Chondrocyte (in vitro differentiated cells): ENCODE measurements at regions not wholly inside any gene's neighbourhood (a gene's known extent, or its start where the extent isn't known, plus 50 kb on each side); places are given as distances from the start of the nearest gene placed in this dataset.

Source experiments
- DNase-seq: peaks from one replicate; pipeline ENCODE4 v3.0.0; 2021; ENCODE audit warnings: mixed read lengths, low spot score
- H3K27ac Mint-ChIP-seq: one replicate; pipeline ENCODE4 v1.8.0; 2021; ENCODE audit warnings: mild to moderate bottlenecking, moderate library complexity, mixed read lengths; ENCODE audit not compliant: unreplicated experiment
- H3K27me3 Mint-ChIP-seq: 2 replicates; pipeline ENCODE4 v1.8.0; 2021; ENCODE audit warnings: low read depth, mixed read lengths
- H3K36me3 Mint-ChIP-seq: 2 replicates; pipeline ENCODE4 v1.8.0; 2021; ENCODE audit warnings: low read depth, mixed read lengths
- H3K4me1 Mint-ChIP-seq: 2 replicates; pipeline ENCODE4 v1.8.0; 2021; ENCODE audit warnings: low read depth, mild to moderate bottlenecking, mixed read lengths
- H3K4me3 Mint-ChIP-seq: one replicate; pipeline ENCODE4 v1.8.0; 2021; ENCODE audit warnings: mild to moderate bottlenecking, moderate library complexity, mixed read lengths; ENCODE audit not compliant: unreplicated experiment
- H3K9me3 Mint-ChIP-seq: 2 replicates; pipeline ENCODE4 v1.8.0; 2021; ENCODE audit warnings: low read depth, mixed read lengths
- CTCF ChIP-seq: fragments of 200-600 bp; sonication (generic); IDR thresholded peaks from 2 replicates; pipeline ENCODE4 v1.5.0; 2021; ENCODE audit warnings: antibody characterized with exemption, mild to moderate bottlenecking, moderate library complexity

DNA sequence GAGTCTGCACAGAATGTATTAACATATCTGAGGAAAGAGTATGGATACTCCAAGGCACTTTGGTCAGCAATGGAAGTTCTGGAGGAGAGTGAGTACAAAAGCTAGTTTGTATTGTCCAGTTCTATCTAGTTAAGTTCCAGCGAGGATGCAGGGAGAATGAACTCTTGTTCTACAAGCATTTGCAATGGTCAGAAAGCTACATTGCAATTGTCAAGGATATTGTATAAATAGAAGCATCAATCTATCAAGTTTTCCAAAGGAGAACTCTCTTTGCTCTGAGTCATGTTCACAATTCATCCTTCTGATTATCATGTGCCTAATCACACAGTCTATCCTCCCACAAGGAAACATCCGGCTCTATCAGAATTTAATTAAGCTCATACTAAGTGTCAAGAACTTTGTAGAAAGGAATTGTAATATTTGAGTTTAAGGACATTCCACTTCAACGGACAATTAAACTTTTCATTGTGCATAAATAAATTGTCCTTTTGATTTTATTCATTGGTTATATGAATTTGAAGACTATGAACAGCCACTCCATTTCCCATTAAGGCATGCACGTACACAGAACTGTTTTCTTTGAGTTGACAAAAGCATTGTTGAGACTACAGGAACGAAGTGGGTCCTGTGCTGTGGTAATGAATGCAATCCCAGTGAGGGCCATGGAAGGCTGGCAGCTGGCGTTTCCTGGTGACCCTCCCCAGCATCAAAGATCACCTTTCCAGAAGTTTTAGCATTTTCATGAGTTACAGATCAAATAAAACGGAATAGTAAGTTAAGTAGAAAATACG, 973.5 kb upstream of the GOT2 start:
- peaks cover 4% of the 10 kb centered on the region for H3K9me3 Mint-ChIP-seq
- H3K4me3 Mint-ChIP-seq: no peak overlapping the region
- no peaks in the 10 kb centered on the region for H3K4me1 Mint-ChIP-seq
- no peak overlapping the region for H3K27ac Mint-ChIP-seq
- no peak for DNase-seq
- no peak for TF ChIP-seq CTCF
- H3K27me3 Mint-ChIP-seq: peaks cover 44% of the 10 kb centered on the region
- no peaks in the 10 kb centered on the region for H3K36me3 Mint-ChIP-seq

DNA sequence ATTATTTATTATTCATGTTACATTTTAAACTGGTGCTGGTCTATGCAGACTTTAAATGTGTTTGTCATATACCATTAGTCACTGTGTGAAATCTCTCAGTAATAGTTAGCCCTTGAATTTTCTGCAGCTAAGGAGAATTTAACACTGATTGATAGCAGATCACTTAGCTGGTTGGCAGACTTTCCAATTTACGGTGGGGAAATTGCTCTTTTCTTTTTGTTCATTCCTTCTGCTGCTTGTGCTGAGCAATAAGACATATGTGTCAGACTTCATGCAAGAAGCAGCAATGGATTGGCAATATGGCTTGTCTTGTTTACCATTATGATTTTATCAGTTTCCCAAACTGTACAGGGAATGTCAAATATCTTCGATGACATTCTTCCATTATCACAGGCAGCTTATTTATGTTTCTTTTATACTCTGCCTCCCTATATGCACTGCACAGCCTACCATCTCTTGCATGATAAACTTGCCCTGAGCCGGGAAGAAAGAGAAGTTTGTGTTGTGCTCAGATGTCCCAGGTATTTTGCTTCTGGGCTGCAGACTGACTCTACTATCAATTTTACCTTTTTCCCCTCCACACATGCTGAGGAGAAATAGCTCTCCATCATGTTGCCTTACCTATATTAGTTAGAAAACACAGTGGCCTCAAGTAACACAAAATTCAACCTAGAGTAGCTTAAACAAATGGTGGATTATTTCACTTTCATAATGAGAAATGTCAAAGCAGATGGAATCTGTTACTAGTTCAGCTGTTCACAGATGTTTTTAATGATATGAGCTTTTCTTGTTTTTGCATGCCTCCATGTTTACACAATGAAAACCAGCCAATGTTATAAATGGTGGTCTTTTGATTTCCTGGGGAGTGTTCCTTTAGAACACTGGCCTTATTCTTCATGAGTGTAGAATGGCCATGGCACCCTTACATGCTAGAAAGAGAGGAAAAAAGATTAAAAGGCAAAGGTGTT, 968.1 kb upstream of the GOT2 start:
- peaks cover 19% of the 10 kb centered on the region for H3K4me1 Mint-ChIP-seq

GRCh38 chr16:59699786-59700185, 965.7 kb upstream of the GOT2 start:
- Mint-ChIP-seq H3K4me1 (peaks cover 19% of the 10 kb centered on the region), H3K9me3 (no peaks in the 10 kb centered on the region), H3K4me3 (no peak overlapping the region), H3K36me3 (no peaks in the 10 kb centered on the region), H3K27me3 (peaks cover 27% of the 10 kb centered on the region), H3K27ac (no peak overlapping the region)
- no peak for TF ChIP-seq CTCF
- no peak for DNase-seq

More for the DNA sequence above, 968.1 kb upstream of the GOT2 start:
- DNase-seq: no peak
- H3K27me3 Mint-ChIP-seq: peaks cover 39% of the 10 kb centered on the region
- TF ChIP-seq CTCF: no peak
- H3K36me3 Mint-ChIP-seq: no peaks in the 10 kb centered on the region
- H3K27ac Mint-ChIP-seq: no peak overlapping the region
- no peaks in the 10 kb centered on the region for H3K9me3 Mint-ChIP-seq
- H3K4me3 Mint-ChIP-seq: no peak overlapping the region

DNA sequence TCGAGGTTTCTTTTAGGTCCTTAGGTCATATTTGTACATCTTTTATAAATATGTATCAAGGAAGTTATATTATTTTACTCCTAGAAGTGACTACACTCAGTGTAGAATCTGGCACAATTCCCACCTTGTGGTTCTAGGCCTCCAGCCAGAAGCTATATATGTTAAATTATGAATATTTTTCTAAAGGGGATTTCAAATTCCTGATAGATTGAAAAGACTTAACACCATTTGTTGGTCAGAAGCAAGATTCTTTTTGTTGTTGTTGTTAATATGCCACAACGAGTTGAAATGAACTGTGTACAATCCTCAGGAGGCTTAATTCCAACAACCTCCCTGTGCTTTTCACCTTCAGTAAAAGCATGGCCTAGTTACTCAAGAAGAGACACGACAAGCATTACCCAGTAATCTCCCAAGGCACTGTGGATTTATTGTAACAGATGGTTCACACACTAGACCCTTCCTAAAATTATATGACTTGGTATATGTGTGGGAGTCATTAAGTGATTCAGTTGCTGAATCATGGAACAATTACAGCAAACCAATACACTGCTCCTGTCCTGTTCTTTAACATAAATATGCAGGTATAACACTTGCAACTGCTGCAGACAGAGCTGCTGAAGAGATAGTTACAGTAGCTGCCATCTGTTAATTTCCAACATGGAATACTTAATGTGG, 964.4 kb upstream of the GOT2 start:
- H3K4me1 Mint-ChIP-seq: peaks cover 19% of the 10 kb centered on the region
- TF ChIP-seq CTCF: no peak
- H3K27me3 Mint-ChIP-seq: peaks cover 18% of the 10 kb centered on the region
- no peak overlapping the region for H3K4me3 Mint-ChIP-seq
- DNase-seq: no peak
- no peaks in the 10 kb centered on the region for H3K36me3 Mint-ChIP-seq
- no peaks in the 10 kb centered on the region for H3K9me3 Mint-ChIP-seq
- no peak overlapping the region for H3K27ac Mint-ChIP-seq

DNA sequence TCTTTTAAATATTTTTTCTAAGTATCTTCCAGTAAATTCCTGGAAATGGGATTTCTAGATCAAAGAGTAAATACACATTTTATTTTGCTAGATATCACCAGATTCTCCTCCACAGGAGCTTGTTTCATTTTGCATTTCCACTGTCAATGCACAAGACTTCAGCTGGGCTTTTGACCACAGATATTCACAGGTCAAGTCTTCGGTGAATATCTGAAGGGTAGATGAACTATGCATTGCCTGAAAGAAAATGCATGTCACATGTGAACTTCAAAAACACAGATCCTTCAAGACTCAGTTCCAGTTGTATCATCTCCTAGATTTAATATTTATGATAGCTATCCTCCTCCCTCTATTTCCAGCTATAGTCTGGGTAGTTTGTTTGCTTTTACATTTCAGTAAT, 963.6 kb upstream of the GOT2 start:
- Mint-ChIP-seq H3K4me1 (peaks cover 19% of the 10 kb centered on the region), H3K36me3 (no peaks in the 10 kb centered on the region), H3K27ac (peak overlapping the region; percentile 50), H3K4me3 (no peak overlapping the region), H3K27me3 (peaks cover 19% of the 10 kb centered on the region), H3K9me3 (no peaks in the 10 kb centered on the region)
- TF ChIP-seq CTCF: no peak
- DNase-seq: no peak
